TTC549 (cell line): ENCODE measurements at regions not wholly inside any gene's neighbourhood (a gene's known extent, or its start where the extent isn't known, plus 50 kb on each side); places are given as distances from the start of the nearest gene placed in this dataset.
"Not testable (repeated sequence)": the region's sequence is repeated elsewhere in the genome, so short reads cannot be mapped to it uniquely, and the experiment has no call there.

Experiments
- FAIRE-seq: peaks from 2 replicates; lab custom pipeline; 2012; peaks lifted over from hg19 to GRCh38; lab: Jason Lieb, UNC

GRCh38 chr2:196499686-196500085 lies 139.8 kb upstream of the CCDC150 start:
- no peak for FAIRE-seq

GRCh38 chr2:196500686-196501431 lies 138.7 kb upstream of the CCDC150 start:
- FAIRE-seq: no peak

- no peak for FAIRE-seq
Measured at GRCh38 chr2:196501836-196502235, 137.7 kb upstream of the CCDC150 start.

DNA sequence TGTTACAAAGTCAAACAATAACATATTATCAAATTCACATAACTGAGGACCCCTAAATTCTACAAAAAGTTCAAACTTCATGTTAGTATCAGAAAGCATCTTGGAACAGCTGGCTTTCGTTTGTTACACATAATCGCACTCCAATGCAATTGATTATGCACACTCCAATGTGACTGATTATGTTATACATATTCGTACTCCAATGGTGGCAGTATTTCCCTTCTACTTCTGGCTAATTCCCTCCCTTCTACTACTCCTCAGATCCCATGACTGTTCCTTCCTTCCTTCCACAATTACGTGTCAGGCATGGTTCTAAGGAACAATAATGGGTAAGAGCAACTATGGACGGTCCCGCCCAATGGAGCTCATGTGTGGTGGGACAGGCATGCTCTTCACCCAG lies 137.1 kb upstream of the CCDC150 start:
- no peak for FAIRE-seq

DNA sequence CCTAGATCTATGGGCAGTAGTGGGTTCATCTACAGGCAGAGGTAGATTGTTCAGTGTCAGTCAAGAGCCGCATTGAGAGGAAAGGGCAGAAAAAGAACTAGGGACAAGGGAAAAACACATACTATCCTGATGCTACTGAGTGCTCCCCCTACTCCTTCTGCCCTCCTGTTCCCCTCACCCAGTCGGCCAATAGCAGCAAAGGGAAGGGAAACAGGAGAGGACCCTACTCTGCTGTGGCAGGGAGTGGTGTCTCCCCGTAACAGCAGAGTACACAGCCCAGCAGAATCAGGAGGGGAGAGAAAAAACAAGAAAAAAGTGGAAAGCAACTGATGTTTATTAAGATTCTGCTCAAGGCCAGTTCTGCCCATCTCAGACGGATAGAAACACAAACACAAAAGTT lies 136.1 kb upstream of the CCDC150 start:
- FAIRE-seq: no peak

DNA sequence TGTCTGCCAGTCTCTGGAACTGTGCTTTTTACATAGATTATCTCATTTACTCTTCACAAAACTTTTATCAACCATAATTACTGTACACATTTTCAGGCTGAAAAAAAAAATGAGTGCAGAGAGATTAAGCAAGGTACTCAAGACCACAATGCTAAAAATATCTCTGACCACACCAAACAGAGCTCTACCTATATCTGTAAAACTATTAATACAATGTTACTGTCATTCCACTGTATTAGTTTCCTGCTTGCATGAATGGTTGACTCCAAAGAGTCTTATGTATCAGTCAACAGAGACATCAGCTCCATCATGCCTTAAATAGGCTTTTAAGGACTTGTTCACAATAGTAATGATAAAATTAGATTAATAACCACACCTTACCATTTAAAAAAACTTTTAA lies 134.7 kb upstream of the CCDC150 start:
- FAIRE-seq: no peak

- no peak for FAIRE-seq
Measured at GRCh38 chr2:196510246-196510645, 129.3 kb upstream of the CCDC150 start.

DNA sequence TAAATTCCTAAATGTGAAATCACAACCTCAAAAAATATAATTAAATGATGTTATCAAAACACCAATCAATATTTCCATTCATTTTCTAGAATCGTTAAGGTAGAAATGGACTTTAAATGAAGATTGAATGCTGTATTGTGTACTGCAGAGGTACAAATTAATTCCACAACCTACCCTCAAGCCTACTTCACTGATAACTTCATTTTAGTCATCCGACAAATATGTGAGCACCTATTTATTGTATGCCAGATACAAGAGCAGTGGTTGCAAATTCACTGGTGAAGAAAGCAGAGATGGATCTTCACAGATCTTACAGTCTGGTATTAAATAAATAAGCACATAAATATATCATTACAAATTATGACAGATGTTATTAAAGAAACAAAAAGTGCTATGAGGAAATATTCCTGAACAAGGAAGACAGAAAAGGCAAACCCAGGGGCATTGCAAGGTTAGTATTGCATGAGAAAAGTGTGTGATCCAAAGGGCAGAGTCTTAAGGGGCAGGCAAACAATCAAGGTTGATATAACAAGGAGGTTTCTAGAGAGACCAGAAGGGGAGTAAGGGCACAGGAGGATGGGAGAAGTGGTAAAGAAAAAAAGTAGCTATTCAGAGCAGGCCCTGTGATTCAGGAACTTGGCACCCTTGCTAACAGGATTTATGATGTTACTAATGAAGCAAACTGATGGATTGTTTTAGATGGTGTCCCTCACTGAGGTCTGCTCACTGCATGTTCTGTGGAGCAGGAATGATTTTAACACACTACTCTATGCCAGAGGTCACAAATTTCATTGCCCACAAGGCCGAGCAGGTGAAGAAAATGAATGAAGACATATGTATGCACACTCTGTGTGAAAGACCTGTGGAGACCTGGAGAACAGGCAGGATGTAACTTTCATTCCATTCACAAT lies 128.0 kb upstream of the CCDC150 start:
- FAIRE-seq: no peak

GRCh38 chr2:196513796-196514526 lies 125.6 kb upstream of the CCDC150 start:
- FAIRE-seq: no peak

DNA sequence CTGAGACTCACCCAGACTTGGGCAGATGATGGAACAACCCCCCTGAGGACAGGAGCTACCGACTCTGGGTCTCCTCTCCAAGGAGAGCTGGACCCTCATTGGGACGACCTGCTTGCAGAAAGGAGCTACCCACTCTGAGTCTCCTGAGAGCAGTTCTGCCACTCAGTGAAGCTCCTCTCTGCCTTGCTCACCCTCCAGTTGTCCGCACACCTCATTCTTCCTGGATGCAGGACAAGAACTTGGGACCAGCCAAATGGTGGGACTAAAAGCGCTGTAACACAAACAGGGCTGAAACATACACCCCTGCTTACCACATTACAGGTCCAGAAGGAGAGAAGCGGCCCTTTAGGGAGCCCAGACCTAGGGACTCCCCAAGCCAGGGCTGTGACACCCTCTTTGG lies 124.9 kb upstream of the CCDC150 start:
- no peak for FAIRE-seq

GRCh38 chr2:196515051-196515450 lies 124.5 kb upstream of the CCDC150 start:
- no peak for FAIRE-seq

DNA sequence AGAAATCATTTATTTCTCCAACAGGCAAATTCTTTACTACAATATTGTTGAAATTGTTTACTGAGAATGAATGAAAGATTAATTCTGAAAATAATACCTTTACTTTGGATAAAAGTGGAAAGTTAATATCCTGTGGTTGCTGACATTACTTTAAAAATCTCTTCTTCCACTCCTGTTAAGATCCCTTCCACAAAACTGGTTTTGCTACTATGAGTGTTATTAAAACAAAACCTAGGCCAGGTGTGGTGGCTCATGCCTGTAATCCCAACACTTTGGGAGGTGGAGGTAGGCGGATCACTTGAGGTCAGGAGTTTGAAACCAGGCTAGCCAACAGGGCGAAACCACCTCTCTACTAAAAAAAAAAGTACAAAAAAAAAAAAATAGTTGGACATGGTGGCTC lies 123.9 kb upstream of the CCDC150 start:
- FAIRE-seq: no peak

- FAIRE-seq: no peak
Measured at GRCh38 chr2:196516564-196516963, 123.0 kb upstream of the CCDC150 start.

DNA sequence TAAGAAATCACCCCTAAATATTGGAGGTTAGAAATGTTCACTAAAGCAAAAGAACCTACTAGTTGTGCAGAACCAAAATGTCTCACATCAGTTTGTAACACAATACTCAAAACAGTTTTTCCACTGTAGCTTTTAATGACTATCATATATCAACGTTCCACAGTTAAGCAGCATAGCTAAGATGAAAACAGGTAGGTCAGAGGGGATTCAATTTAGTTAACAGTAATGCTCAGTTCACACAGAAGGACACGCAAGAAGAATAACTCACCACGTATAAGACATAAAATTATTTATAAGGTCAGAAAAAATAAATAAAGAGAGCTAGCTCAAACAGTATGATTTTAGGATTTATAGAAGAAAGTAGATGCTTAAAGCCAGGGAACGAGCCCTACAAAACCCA lies 118.9 kb upstream of the CCDC150 start:
- no peak for FAIRE-seq

GRCh38 chr2:196526981-196527725 lies 112.4 kb upstream of the CCDC150 start:
- not testable (repeated sequence) for FAIRE-seq

DNA sequence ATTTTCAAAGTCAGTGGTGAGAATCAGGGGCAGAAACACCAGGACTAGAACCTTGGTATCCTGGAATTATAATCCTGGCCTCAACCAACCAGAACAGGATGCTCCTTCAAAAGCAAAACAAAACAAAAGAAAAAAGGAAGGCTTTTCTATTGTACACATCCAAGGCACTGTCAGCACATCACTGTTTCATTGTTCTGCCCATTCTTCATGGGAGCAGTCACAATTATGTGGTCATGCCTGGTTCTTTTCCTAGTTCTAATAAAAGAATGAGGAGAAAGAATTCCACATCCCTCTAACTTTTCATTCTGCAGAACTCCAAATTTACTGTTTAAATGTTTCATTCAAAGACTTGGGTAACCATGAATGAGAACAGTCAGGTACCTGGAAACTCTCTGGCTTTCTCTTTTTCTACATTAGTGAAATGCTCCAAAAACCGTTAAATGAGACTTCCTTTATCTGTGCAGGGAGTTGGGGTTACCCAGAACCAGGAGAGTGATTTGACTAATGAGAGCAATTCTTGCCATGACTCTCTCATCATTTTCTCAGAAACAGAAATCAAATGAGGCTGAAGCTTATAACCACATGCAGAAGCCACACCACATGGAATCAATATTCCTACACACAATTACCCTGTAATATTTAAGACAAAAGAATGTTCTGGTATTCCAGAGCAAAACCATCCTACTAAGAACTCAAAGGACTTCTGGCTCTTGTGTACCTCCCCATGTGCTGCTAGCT lies 110.9 kb upstream of the CCDC150 start:
- no peak for FAIRE-seq

DNA sequence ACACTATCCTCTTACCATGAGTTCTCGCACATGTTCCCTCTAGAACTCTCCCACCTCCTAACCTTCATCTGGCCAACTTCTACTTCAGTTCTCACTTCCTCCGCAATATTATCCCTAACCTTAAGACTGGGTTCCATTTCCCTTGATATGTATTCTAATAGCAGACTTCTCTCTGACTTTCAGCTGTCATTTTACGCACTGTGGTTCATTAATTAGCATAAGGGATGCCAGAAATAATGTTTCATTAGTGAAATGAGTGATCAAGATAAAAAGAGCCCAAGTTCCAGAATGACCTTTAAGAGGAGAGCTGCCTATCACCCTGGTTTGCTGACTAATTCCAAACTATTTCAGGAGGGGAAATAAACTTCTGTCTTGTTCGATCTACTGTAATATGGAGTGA lies 108.6 kb upstream of the CCDC150 start:
- no peak for FAIRE-seq

DNA sequence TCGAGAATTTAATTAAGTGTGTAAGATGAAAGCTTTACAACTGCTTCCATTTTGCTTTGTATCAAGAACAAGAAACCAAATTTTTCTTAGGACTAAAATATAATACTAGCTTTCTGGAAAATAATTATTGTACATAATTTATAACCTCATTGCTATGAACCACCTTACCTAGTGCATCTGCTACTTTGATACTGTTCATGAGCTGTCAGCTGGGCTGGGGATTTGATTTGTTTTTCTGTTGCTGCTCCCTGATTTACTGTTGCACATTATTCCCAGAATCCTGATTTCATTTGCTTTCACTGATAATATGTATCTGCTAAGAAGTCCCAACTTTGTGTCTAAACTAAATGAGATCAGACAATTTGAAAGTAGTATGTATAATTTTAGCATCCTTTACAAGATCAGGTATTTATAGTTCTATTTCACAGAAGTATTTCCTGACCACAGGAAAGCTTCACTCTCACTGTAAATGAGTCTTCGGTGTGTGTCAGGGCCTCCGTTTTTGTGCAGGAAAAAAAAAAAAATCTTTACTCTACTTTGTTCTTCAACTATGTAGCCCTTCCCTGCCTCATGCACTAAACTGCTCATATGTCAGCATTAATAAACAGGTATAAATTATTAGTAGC lies 105.6 kb upstream of the CCDC150 start:
- no peak for FAIRE-seq

GRCh38 chr2:196534495-196534894 lies 105.0 kb upstream of the CCDC150 start:
- FAIRE-seq: no peak

DNA sequence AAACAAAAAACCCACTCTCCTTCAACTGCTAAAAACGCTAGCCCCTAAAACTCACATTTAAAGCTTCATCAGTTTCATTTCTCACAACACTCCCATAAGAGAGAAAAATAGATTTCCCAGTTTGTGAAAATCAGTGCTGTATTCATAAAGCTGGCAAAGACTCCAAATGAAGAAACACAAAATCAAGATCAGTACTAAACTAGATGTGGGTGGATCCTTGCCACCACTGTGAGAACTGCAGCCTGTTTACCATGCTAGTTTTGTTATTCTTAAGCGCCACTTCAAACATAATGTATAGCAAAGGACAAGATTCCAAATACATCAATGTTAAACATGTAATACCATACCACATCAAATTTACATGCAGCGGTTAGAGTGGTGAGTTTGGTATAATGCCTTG lies 104.5 kb upstream of the CCDC150 start:
- no peak for FAIRE-seq

- FAIRE-seq: no peak
Measured at GRCh38 chr2:196535742-196536141, 103.8 kb upstream of the CCDC150 start.
